ENCODE measurements at regions not wholly inside any gene's neighbourhood (a gene's known extent, or its start where the extent isn't known, plus 50 kb on each side); places are given as distances from the start of the nearest gene placed in this dataset.

GRCh38 chr11:111444040-111444439 lies 65.0 kb upstream of the POU2AF1 start:
- H3K27me3 Mint-ChIP-seq (ENCODE audit: low read depth): no peaks in the 10 kb centered on the region
- H3K4me3 Mint-ChIP-seq: no peak overlapping the region
- H3K9me3 Mint-ChIP-seq: no peaks in the 10 kb centered on the region
- peaks cover 23% of the 10 kb centered on the region for H3K4me1 Mint-ChIP-seq (ENCODE audit: low read depth)
- no peak overlapping the region for H3K27ac Mint-ChIP-seq
- no peaks in the 10 kb centered on the region for H3K36me3 Mint-ChIP-seq (ENCODE audit: low read depth)

DNA sequence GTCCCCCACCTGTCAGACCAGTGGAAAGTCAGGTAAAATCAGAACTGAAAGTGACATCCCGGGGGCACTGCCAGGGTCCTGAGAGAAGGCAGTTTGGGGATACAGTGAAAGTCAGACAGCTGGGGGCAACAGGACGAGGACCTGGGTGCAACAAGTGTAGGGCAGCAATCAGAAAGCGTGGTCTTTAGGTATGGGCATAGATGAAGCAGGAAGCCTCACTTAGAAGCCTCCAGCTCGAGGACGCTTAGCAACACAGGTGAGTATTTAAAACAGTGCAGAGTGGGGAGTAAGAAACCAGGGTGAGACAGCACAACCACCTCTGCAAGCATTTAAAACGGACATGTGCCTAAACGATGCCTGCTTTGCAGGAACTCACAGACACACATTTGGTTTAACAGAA lies 64.6 kb upstream of the POU2AF1 start:
- H3K27me3 Mint-ChIP-seq (ENCODE audit: low read depth): no peaks in the 10 kb centered on the region
- no peak overlapping the region for H3K27ac Mint-ChIP-seq
- H3K4me1 Mint-ChIP-seq (ENCODE audit: low read depth): peaks cover 23% of the 10 kb centered on the region
- no peaks in the 10 kb centered on the region for H3K9me3 Mint-ChIP-seq
- H3K4me3 Mint-ChIP-seq: no peak overlapping the region
- H3K36me3 Mint-ChIP-seq (ENCODE audit: low read depth): no peaks in the 10 kb centered on the region

DNA sequence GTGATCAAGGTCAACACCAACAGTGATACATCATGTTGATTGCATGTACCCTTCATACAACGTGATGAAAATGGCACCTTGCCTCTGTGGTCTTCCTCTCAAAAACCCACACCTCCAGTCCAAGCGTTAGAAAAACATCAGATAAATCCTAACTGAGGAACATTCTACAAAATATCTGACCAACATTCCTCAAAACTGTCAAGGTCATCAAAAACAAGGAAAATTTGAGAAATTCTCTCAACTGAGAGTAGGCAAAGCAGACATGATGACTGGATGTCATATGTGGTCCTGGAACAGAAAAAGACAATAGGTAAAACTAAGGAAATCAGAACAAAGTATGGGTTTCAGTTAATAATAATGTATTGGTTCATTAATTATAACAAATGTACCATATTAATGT lies 64.0 kb upstream of the POU2AF1 start:
- Mint-ChIP-seq H3K4me3 (no peak overlapping the region), H3K36me3 (ENCODE audit: low read depth) (no peaks in the 10 kb centered on the region), H3K4me1 (ENCODE audit: low read depth) (peaks cover 23% of the 10 kb centered on the region)

GRCh38 chr11:111441443-111441842 lies 62.4 kb upstream of the POU2AF1 start:
- H3K9me3 Mint-ChIP-seq: no peaks in the 10 kb centered on the region
- H3K4me3 Mint-ChIP-seq: no peak overlapping the region
- peak overlapping the region; percentile 8 for H3K27ac Mint-ChIP-seq

More for the DNA sequence above, 64.0 kb upstream of the POU2AF1 start:
- Mint-ChIP-seq H3K9me3 (no peaks in the 10 kb centered on the region), H3K27ac (no peak overlapping the region), H3K27me3 (ENCODE audit: low read depth) (no peaks in the 10 kb centered on the region)

GRCh38 chr11:111440416-111441205 lies 61.5 kb upstream of the POU2AF1 start:
- Mint-ChIP-seq H3K27ac (no peak overlapping the region), H3K4me3 (no peak overlapping the region)

More at GRCh38 chr11:111441443-111441842, 62.4 kb upstream of the POU2AF1 start:
- H3K36me3 Mint-ChIP-seq (ENCODE audit: low read depth): no peaks in the 10 kb centered on the region
- H3K27me3 Mint-ChIP-seq (ENCODE audit: low read depth): no peaks in the 10 kb centered on the region
- peaks cover 22% of the 10 kb centered on the region for H3K4me1 Mint-ChIP-seq (ENCODE audit: low read depth)

GRCh38 chr11:111439901-111440300 lies 60.8 kb upstream of the POU2AF1 start:
- H3K27me3 Mint-ChIP-seq (ENCODE audit: low read depth): no peaks in the 10 kb centered on the region
- H3K9me3 Mint-ChIP-seq: no peaks in the 10 kb centered on the region
- no peaks in the 10 kb centered on the region for H3K36me3 Mint-ChIP-seq (ENCODE audit: low read depth)
- H3K4me3 Mint-ChIP-seq: no peak overlapping the region
- peaks cover 14% of the 10 kb centered on the region for H3K4me1 Mint-ChIP-seq (ENCODE audit: low read depth)
- no peak overlapping the region for H3K27ac Mint-ChIP-seq

More at GRCh38 chr11:111440416-111441205, 61.5 kb upstream of the POU2AF1 start:
- Mint-ChIP-seq H3K4me1 (ENCODE audit: low read depth) (peaks cover 14% of the 10 kb centered on the region), H3K36me3 (ENCODE audit: low read depth) (no peaks in the 10 kb centered on the region), H3K27me3 (ENCODE audit: low read depth) (no peaks in the 10 kb centered on the region), H3K9me3 (no peaks in the 10 kb centered on the region)

GRCh38 chr11:111438846-111439520 lies 59.9 kb upstream of the POU2AF1 start:
- H3K4me3 Mint-ChIP-seq: no peak overlapping the region
- H3K27me3 Mint-ChIP-seq (ENCODE audit: low read depth): no peaks in the 10 kb centered on the region
- H3K9me3 Mint-ChIP-seq: no peaks in the 10 kb centered on the region
- H3K27ac Mint-ChIP-seq: no peak overlapping the region
- no peaks in the 10 kb centered on the region for H3K36me3 Mint-ChIP-seq (ENCODE audit: low read depth)
- H3K4me1 Mint-ChIP-seq (ENCODE audit: low read depth): peaks cover 14% of the 10 kb centered on the region

GRCh38 chr11:111438168-111438567 lies 59.1 kb upstream of the POU2AF1 start:
- Mint-ChIP-seq H3K36me3 (ENCODE audit: low read depth) (no peaks in the 10 kb centered on the region), H3K27me3 (ENCODE audit: low read depth) (peaks cover 5% of the 10 kb centered on the region), H3K27ac (no peak overlapping the region), H3K9me3 (no peaks in the 10 kb centered on the region), H3K4me1 (ENCODE audit: low read depth) (peaks cover 14% of the 10 kb centered on the region), H3K4me3 (no peak overlapping the region)

DNA sequence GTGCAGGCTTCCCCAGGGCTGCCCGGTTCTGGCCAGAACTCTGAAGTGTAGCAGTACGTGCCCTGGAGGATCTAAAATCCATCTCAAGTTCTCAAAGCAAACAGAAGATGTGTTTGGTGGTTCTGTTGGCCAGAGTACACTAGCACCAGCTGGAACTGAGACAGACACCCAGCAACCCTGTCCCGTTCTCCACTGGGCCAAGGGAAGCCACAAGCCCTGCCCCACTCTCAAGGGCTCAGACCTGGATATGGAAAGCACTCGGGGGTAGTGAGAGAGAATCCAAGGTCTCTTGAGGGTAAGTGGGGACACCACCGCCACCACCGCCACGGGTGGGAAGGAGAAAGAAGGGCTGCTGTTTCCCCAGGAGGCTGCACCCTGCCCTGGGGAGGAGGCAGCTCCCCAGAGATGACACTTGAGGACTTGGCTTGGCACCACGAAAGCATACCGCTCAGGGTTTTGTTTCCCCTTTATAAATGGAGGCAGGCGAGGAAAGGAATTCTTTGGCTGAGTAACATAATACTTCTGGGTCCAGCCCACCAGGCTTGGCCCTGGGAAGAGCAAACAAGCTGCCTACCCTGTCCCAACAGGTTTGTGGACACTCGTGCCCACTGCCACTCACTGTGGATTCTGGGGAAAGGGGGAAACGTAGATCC lies 56.1 kb upstream of the POU2AF1 start:
- Mint-ChIP-seq H3K27me3 (ENCODE audit: low read depth) (peaks cover 16% of the 10 kb centered on the region), H3K9me3 (no peaks in the 10 kb centered on the region), H3K4me1 (ENCODE audit: low read depth) (peaks cover 8% of the 10 kb centered on the region), H3K27ac (no peak overlapping the region), H3K4me3 (no peak overlapping the region), H3K36me3 (ENCODE audit: low read depth) (no peaks in the 10 kb centered on the region)

DNA sequence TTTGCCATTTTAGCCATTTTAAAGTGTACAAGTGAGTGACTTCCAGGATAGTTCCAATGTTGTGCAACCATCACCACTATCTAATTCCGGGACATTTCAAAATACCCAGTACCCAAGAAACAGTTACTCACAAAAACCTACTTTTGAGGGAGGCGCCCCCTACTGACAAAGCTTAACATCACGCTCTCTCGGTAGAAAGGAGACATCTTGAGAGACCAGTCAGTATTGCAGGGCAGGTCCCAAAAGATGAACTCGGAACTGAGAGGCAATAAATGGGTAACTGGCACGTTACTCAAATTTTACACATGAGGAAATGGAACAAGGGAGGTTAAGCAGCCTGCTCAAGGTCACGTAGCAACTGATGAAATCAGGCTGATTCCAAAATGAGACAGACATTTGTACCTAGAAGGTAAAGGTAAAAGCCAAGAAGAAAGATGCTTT lies 50.0 kb upstream of the POU2AF1 start:
- H3K27ac Mint-ChIP-seq: no peak overlapping the region
- no peaks in the 10 kb centered on the region for H3K36me3 Mint-ChIP-seq (ENCODE audit: low read depth)
- peaks cover 16% of the 10 kb centered on the region for H3K27me3 Mint-ChIP-seq (ENCODE audit: low read depth)
- H3K9me3 Mint-ChIP-seq: no peaks in the 10 kb centered on the region
- H3K4me1 Mint-ChIP-seq (ENCODE audit: low read depth): peaks cover 3% of the 10 kb centered on the region
- H3K4me3 Mint-ChIP-seq: no peak overlapping the region
